Adrenal gland (tissue), 9 donors: ENCODE measurements at regions not wholly inside any gene's neighbourhood (a gene's known extent, or its start where the extent isn't known, plus 50 kb on each side); places are given as distances from the start of the nearest gene placed in this dataset.

Experiments used
- DNase-seq, 7 donors: peaks; one replicate each; pipeline ENCODE4 v3.0.0-alpha.2; 2019 to 2020
- H3K27ac ChIP-seq, 5 donors: fragments of 200-600 bp; sonication (generic) in 4 of 5; 1 replicate in 3 of 5; 2 replicates in 2 of 5; pipeline versions ENCODE4 v1.5.1 to v1.8.0; 2016 to 2020; ENCODE audit warnings: mild to moderate bottlenecking in 1 of 5
- H3K27me3 ChIP-seq: fragments of 200-600 bp; 2 replicates; pipeline ENCODE4 v1.8.0; 2021
- H3K36me3 ChIP-seq, 2 donors: fragments of 200-600 bp; replicated peaks in 1 of 2; 1 replicate in 1 of 2; 2 replicates in 1 of 2; pipeline versions ENCODE4 v1.5.1 to v1.8.0; 2018 to 2022
- H3K4me1 ChIP-seq, 2 donors: fragments of 200-600 bp; replicated peaks in 1 of 2; 1 replicate in 1 of 2; 2 replicates in 1 of 2; pipeline versions ENCODE4 v1.5.1 to v1.8.0; 2018 to 2021
- H3K4me3 ChIP-seq, 4 donors: fragments of 200-600 bp; sonication (generic) in 3 of 4; one replicate each; pipeline ENCODE4 v1.5.1; 2016 to 2018
- H3K9me3 ChIP-seq, 3 donors: fragments of 200-600 bp; sonication (generic) in 1 of 3; replicated peaks in 1 of 3; 1 replicate in 2 of 3; 2 replicates in 1 of 3; pipeline versions ENCODE4 v1.5.1 to v1.8.0; 2016 to 2021
- CTCF ChIP-seq, 6 experiments: fragments of 450-650 bp in 4 of 6; fragments of 200-600 bp in 2 of 6; sonication (generic) in 1 of 6; IDR thresholded peaks; 1 replicate in 5 of 6; 2 replicates in 1 of 6; pipeline versions ENCODE4 v1.5.1 to v1.8.0; 2016 to 2021; ENCODE audit warnings: antibody characterized with exemption in 6 of 6, mild to moderate bottlenecking in 2 of 6, moderate library complexity in 1 of 6
- POLR2A ChIP-seq, 2 donors: fragments of 450-650 bp; IDR thresholded peaks; one replicate each; pipeline ENCODE4 v1.6.1; 2017; ENCODE audit warnings: antibody characterized with exemption in 2 of 2, mild to moderate bottlenecking in 2 of 2, moderate library complexity in 1 of 2
- WGBS, 4 donors: extraction: QIAGEN DNeasy Blood & Tissue Kit in 2 of 4; methylation state at CpG; one replicate each; pipeline versions ENCODE4 v1.1.5 to v1.1.7; 2013 to 2017; 5-methylcytosine and 5-hydroxymethylcytosine counted together
- intact Hi-C, 2 donors: fragments of 100-400 bp; cut with DNase I; formaldehyde crosslinking; loops; one replicate each; pipeline versions ENCODE4 v1.14.1 to v1.15.0; 2022 to 2023
- donor health status: healthy with polysubstance abuse.
- donor health status: Bipolar disorder and iron deficiency.
- donor health status: DM: yes; HTN: yes; CAD: no.
- donor health status: DM: no; HTN: no; CAD: no.
- donor health status: DM: no; HTN: no; CAD: no.

GRCh38 chr9:28792716-28793115 lies 1219.4 kb upstream of the C9orf72 start:
- H3K36me3 ChIP-seq, result no peaks in the 10 kb centered on the region
- no peak overlapping the region for H3K4me3 ChIP-seq
- no peak for DNase-seq
- H3K4me1 ChIP-seq, result no peaks in the 10 kb centered on the region
- intact Hi-C loops, result no loop called here
- TF ChIP-seq CTCF (IDR thresholded peaks at IDR 0.05) (no peak), POLR2A (IDR thresholded peaks at IDR 0.05) (no peak)
- no peaks in the 10 kb centered on the region for H3K9me3 ChIP-seq
- no peak overlapping the region for H3K27ac ChIP-seq
- H3K27me3 ChIP-seq, result no peaks in the 10 kb centered on the region

GRCh38 chr9:28799876-28800275 lies 1226.6 kb upstream of the C9orf72 start:
- no peak for TF ChIP-seq CTCF (IDR thresholded peaks at IDR 0.05)
- TF ChIP-seq POLR2A (IDR thresholded peaks at IDR 0.05), result no peak
- no peak overlapping the region for H3K4me3 ChIP-seq
- no peak overlapping the region for H3K27ac ChIP-seq
- no peaks in the 10 kb centered on the region for H3K4me1 ChIP-seq
- DNase-seq, result no peak
- intact Hi-C loops, result no loop called here
- H3K9me3 ChIP-seq, result no peaks in the 10 kb centered on the region
- 52 to 57% (median 56%) methylated on average over 3 of the region's 3 CpGs for WGBS, 4 donors
- H3K36me3 ChIP-seq, result no peaks in the 10 kb centered on the region
- no peaks in the 10 kb centered on the region for H3K27me3 ChIP-seq

GRCh38 chr9:28801144-28801799 lies 1228.0 kb upstream of the C9orf72 start:
- 79 to 92% (median 89%) methylated on average over 1 of the region's 1 CpG for WGBS, 4 donors
- Histone ChIP-seq H3K9me3 (no peaks in the 10 kb centered on the region), H3K4me1 (no peaks in the 10 kb centered on the region), H3K36me3 (no peaks in the 10 kb centered on the region), H3K27me3 (no peaks in the 10 kb centered on the region), H3K27ac (no peak overlapping the region), H3K4me3 (no peak overlapping the region)
- no peak for TF ChIP-seq POLR2A (IDR thresholded peaks at IDR 0.05)
- no peak for TF ChIP-seq CTCF (IDR thresholded peaks at IDR 0.05)
- no peak for DNase-seq
- intact Hi-C loops, result no loop called here

GRCh38 chr9:28805197-28805596 lies 1231.9 kb upstream of the C9orf72 start:
- H3K4me1 ChIP-seq, result no peaks in the 10 kb centered on the region
- intact Hi-C loops, result no loop called here

More at GRCh38 chr9:28805197-28805596, 1231.9 kb upstream of the C9orf72 start:
- Histone ChIP-seq H3K36me3 (no peaks in the 10 kb centered on the region), H3K27me3 (no peaks in the 10 kb centered on the region), H3K4me3 (no peak overlapping the region), H3K9me3 (no peaks in the 10 kb centered on the region), H3K27ac (no peak overlapping the region)
- 76 to 78% (median 78%) methylated on average over 1 of the region's 1 CpG for WGBS, 4 donors
- no peak for DNase-seq
- TF ChIP-seq CTCF (IDR thresholded peaks at IDR 0.05), result no peak
- TF ChIP-seq POLR2A (IDR thresholded peaks at IDR 0.05), result no peak
